ENCODE measurements at regions not wholly inside any gene's neighbourhood (a gene's known extent, or its start where the extent isn't known, plus 50 kb on each side); places are given as distances from the start of the nearest gene placed in this dataset.

DNA sequence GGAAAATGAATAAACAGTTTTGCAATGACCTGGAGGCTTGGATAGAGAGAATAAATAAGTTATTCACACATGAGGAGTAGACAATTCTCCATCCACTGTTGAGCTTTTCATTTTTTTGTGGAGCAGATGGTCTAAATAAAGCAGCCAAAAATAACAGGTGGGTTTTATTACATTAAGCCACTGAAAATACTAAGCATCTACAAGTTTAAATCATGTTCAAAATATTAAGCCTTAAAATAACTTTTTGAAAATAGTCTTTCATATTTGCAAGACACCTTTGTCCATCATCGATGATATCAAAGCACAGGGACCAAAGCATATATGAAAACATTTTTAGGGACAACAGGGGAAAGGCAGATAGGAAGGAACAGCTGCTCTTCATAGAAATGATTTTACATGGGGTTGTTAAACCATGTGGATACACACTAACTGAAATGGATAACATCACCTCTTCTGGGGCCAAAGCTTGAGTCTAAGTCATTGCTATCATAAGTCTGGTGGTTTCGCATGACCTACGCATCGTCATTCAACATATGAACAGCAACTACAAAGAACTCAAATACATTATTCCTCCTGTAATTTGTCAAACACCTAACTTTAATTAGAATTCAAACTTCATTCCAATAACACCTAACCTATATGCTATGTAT, 197.6 kb upstream of the CHST9 start:
- Histone ChIP-seq H4K20me1 (ENCODE audit: insufficient read depth, low read length) (no peaks in the 10 kb centered on the region), H3K27ac (ENCODE audit: insufficient read depth, low read length) (no peak overlapping the region), H3K56ac (ENCODE audit: extremely low read depth, insufficient read depth, low read length) (no peak overlapping the region), H3K4me2 (ENCODE audit: low read depth, low read length) (no peak overlapping the region), H3K4me1 (ENCODE audit: control insufficient read depth, insufficient read depth, low read length) (no peaks in the 10 kb centered on the region), H3K9me3 (ENCODE audit: control insufficient read depth, insufficient read depth, low read length) (peaks cover 4% of the 10 kb centered on the region; the same call in 1 of the 2 replicates), H2BK5ac (ENCODE audit: low read depth, low read length, poor library complexity, severe bottlenecking) (no peak overlapping the region), H2BK15ac (ENCODE audit: low read depth, low read length) (no peak overlapping the region), H3K4me3 (ENCODE audit: insufficient read depth, low read depth, low read length) (no peak overlapping the region), H4K91ac (ENCODE audit: insufficient read depth, low read depth, low read length) (no peak overlapping the region), H2BK20ac (ENCODE audit: low read depth, low read length) (no peak overlapping the region), H2AK5ac (ENCODE audit: low read depth, low read length) (no peak overlapping the region), H2AK9ac (replicated peaks; ENCODE audit: low read depth, low read length, poor library complexity) (no peak overlapping the region), H4K5ac (ENCODE audit: low read depth, low read length) (no peak overlapping the region), H3K14ac (replicated peaks; ENCODE audit: low read depth, low read length) (no peak overlapping the region), H3K23ac (ENCODE audit: low read depth, low read length) (no peak overlapping the region), H4K8ac (ENCODE audit: low read depth in 2 of 2, low read length in 2 of 2) (no peak overlapping the region), H3K4ac (ENCODE audit: low read depth, low read length) (no peak overlapping the region), H2BK120ac (ENCODE audit: low read depth, low read length) (no peak overlapping the region), H3K18ac (ENCODE audit: low read depth, low read length) (no peak overlapping the region), H3K27me3 (ENCODE audit: control insufficient read depth, insufficient read depth, low read length) (no peaks in the 10 kb centered on the region), H3K79me1 (ENCODE audit: low read depth in 1 of 2, low read length in 2 of 2) (no peaks in the 10 kb centered on the region), H3K9me1 (ENCODE audit: insufficient read depth, low read length) (no peaks in the 10 kb centered on the region), H2AFZ (replicated peaks; ENCODE audit: low read length, poor library complexity) (no peak overlapping the region), H3K9ac (ENCODE audit: low read depth, low read length) (no peak overlapping the region), H3K36me3 (ENCODE audit: control insufficient read depth, insufficient read depth, low read length) (no peaks in the 10 kb centered on the region)
- DNase-seq (no peak), ATAC-seq (ENCODE audit: low read depth) (no peak)
- ChIA-PET POLR2A (ENCODE audit: unreplicated experiment) (no interaction called here), CTCF (no interaction called here)
- dilution Hi-C loops (cut with HindIII; ENCODE audit: low sequenced_read_pairs, unreplicated experiment): no loop called here
- intact Hi-C loops (cut with micrococcal nuclease): no loop called here
- BruUV-seq (replicated peaks): no TSS peak
- no CpG with 5 or more reads among the region's 4 CpGs for WGBS, 2 experiments (ENCODE audit: extremely low coverage in 2 of 2, insufficient read length in 1 of 2)
- TF ChIP-seq POLR2A (IDR thresholded peaks at IDR 0.05; ENCODE audit: low read depth, low read length): no peak
- no peak for TF ChIP-seq NFE2L2 (IDR thresholded peaks at IDR 0.05; ENCODE audit: low read depth, low read length)
- no peak for TF ChIP-seq CEBPB (IDR thresholded peaks at IDR 0.05; ENCODE audit: low read depth, low read length)
- TF ChIP-seq RCOR1 (IDR thresholded peaks at IDR 0.05; ENCODE audit: insufficient replicate concordance, low read length): no peak
- TF ChIP-seq, protein P1, sequence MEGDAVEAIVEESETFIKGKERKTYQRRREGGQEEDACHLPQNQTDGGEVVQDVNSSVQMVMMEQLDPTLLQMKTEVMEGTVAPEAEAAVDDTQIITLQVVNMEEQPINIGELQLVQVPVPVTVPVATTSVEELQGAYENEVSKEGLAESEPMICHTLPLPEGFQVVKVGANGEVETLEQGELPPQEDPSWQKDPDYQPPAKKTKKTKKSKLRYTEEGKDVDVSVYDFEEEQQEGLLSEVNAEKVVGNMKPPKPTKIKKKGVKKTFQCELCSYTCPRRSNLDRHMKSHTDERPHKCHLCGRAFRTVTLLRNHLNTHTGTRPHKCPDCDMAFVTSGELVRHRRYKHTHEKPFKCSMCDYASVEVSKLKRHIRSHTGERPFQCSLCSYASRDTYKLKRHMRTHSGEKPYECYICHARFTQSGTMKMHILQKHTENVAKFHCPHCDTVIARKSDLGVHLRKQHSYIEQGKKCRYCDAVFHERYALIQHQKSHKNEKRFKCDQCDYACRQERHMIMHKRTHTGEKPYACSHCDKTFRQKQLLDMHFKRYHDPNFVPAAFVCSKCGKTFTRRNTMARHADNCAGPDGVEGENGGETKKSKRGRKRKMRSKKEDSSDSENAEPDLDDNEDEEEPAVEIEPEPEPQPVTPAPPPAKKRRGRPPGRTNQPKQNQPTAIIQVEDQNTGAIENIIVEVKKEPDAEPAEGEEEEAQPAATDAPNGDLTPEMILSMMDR (conservative IDR thresholded peaks at IDR 0.05; ENCODE audit: low read depth, low read length): no peak
- in situ Hi-C loops (cut with MboI; ENCODE audit: low sequenced_read_pairs): no loop called here
